ENCODE measurements at regions not wholly inside any gene's neighbourhood (a gene's known extent, or its start where the extent isn't known, plus 50 kb on each side); places are given as distances from the start of the nearest gene placed in this dataset.
"Not testable (repeated sequence)": the region's sequence is repeated elsewhere in the genome, so short reads cannot be mapped to it uniquely, and the experiment has no call there.

DNA sequence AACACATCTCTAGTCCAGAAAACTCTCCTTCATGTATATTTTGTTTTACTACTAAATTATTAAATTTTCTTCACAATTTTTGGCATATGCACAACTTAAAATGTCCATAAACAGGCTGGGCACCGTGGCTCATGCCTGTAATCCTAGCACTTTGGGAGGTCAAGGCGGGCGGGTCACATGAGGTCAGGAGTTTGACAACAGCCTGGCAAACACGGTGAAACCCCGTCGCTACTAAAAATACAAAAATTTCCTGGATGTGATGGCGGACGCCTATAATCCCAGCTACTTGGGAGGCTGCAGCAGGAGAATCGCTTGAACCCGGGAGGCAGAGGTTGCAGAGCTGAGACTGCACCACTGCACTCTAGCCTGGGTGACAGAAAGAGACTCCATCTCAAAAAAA is 739.9 kb upstream of the LRRTM4 start:
- TF ChIP-seq, protein P1, sequence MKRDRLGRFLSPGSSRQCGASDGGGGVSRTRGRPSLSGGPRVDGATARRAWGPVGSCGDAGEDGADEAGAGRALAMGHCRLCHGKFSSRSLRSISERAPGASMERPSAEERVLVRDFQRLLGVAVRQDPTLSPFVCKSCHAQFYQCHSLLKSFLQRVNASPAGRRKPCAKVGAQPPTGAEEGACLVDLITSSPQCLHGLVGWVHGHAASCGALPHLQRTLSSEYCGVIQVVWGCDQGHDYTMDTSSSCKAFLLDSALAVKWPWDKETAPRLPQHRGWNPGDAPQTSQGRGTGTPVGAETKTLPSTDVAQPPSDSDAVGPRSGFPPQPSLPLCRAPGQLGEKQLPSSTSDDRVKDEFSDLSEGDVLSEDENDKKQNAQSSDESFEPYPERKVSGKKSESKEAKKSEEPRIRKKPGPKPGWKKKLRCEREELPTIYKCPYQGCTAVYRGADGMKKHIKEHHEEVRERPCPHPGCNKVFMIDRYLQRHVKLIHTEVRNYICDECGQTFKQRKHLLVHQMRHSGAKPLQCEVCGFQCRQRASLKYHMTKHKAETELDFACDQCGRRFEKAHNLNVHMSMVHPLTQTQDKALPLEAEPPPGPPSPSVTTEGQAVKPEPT (CRISPR knock-in tag; IDR thresholded peaks at IDR 0.05; ENCODE audit: low read depth), result not testable (repeated sequence)
- TF ChIP-seq, protein P2, sequence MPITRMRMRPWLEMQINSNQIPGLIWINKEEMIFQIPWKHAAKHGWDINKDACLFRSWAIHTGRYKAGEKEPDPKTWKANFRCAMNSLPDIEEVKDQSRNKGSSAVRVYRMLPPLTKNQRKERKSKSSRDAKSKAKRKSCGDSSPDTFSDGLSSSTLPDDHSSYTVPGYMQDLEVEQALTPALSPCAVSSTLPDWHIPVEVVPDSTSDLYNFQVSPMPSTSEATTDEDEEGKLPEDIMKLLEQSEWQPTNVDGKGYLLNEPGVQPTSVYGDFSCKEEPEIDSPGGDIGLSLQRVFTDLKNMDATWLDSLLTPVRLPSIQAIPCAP (CRISPR knock-in tag; IDR thresholded peaks at IDR 0.05; ENCODE audit: low read depth), result not testable (repeated sequence)
- not testable (repeated sequence) for TF ChIP-seq ZNF282 (IDR thresholded peaks at IDR 0.05; ENCODE audit: partially characterized antibody); ARID2 (CRISPR knock-in tag; IDR thresholded peaks at IDR 0.05; ENCODE audit: borderline replicate concordance)

All from HepG2 (cell line).